Fibroblast of the aortic adventitia (primary cell): ENCODE measurements at regions not wholly inside any gene's neighbourhood (a gene's known extent, or its start where the extent isn't known, plus 50 kb on each side); places are given as distances from the start of the nearest gene placed in this dataset.

Experiments used
- DNase-seq: peaks from one replicate; pipeline ENCODE4 v3.0.0-alpha.2; 2010; ENCODE audit warnings: low read depth
- H3K4me3 ChIP-seq: 2 replicates; pipeline ENCODE4 v1.5.1; 2011; ENCODE audit warnings: low read depth, mild to moderate bottlenecking, control low read depth, low read length, moderate library complexity
- CTCF ChIP-seq: IDR thresholded peaks from 2 replicates; pipeline ENCODE4 v1.5.1; 2011; ENCODE audit warnings: mild to moderate bottlenecking, low read length, control low read depth, inconsistent platforms; ENCODE audit not compliant: insufficient read depth

DNA sequence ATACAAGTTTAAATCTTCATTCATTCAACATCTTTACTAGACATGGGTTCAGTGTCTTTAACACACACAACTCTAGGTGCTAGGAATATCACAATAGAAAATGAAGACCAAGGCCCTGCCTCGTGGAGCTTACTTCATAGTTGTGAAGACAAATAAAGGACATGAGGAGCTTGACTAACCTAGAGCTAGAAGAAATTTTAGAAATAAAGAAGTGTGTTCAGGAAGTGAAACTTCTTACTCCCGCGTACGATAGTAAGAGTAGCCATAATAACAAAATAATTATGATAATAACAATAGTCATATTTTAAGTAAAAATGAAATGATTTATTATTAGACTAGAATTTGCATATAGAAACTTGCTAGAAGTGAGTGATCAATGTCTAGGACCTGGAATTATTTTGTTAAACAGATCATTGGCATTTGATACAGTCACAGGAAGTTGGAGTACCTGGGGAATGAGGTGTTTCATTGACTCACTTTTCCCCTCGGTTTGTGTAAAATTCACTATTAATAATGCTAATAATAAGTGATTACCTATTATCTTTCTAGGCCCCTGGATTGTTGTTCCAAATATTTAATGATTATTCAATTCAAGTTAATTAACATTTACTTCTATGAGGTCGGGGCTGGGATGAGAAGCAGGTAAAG, 331.3 kb downstream of the NSG2 start:
- no peak for TF ChIP-seq CTCF
- no peak for DNase-seq
- no peak overlapping the region for H3K4me3 ChIP-seq

DNA sequence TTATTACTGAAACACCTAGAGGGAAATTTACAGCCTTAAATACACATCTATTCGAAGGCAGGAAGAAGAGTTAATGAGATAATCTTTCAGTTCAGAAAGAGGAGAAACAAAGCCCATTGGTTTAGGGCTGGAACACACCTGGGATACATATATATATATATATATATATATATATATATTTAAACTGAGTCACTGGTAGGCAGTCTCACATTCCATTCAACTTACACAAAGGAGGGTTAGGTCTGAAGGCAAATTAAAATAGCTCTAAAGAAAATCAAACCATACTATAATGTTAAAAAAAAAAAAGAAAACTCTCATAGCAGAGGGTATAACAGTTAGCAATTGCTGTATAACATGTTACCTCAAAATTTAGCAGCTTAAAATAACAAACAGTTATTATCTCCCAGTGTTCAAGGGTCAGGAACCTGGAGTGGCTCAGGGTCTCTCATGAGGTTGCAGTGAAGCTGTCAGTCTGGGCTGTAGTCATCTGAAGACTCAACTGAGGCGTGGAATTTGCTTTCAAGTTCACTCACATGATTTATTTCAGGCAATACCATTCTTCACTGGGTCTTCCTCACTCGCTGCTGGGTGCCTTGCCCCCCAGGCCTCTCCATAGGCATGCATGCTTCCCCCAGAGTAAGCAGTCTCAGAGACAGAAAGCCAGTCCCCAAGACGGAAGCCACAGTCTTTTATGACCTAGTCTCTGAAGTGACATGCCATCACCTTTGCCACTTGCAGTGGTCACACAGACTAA, 332.8 kb downstream of the NSG2 start:
- no peak overlapping the region for H3K4me3 ChIP-seq
- no peak for DNase-seq
- TF ChIP-seq CTCF: no peak

DNA sequence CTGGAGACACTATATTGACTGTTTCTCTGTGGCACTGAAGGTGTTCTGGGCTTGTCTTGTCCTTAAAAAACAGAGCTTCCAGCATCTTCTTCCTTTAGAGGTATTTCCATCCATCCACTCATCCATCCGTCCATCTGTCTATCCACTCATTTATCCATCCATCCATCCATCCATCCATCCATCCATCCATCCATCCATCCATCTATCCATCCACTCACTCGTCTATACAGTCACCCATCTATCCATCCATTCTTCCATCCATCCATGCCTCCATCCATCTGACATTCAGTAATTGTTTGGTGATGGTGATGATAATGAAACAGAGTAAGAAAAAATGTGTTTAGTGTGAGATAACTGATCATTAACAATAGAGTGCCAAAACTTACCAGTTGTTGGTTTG, 334.8 kb downstream of the NSG2 start:
- no peak overlapping the region for H3K4me3 ChIP-seq
- no peak for DNase-seq
- no peak for TF ChIP-seq CTCF

DNA sequence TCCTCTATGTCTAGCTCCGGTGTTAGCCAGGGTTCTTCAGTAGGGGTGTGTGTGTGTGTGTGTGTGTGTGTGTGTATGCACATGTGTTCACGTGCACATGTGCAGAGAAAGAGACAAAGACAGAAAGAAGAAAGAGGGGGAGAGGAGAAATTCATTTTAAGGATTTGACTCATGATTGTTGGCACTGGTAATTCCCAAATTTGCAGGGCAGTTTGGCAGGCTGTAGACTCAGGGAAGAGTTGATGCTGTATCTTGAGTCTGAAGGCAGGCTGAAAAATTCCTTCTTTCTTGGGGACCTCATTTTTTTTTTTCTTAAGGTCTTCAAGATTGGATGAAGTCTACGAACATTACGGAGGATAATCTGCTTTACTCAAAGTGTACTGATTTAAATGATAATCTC, 335.7 kb downstream of the NSG2 start:
- peak; percentile 53 for DNase-seq
- TF ChIP-seq CTCF: no peak
- no peak overlapping the region for H3K4me3 ChIP-seq

DNA sequence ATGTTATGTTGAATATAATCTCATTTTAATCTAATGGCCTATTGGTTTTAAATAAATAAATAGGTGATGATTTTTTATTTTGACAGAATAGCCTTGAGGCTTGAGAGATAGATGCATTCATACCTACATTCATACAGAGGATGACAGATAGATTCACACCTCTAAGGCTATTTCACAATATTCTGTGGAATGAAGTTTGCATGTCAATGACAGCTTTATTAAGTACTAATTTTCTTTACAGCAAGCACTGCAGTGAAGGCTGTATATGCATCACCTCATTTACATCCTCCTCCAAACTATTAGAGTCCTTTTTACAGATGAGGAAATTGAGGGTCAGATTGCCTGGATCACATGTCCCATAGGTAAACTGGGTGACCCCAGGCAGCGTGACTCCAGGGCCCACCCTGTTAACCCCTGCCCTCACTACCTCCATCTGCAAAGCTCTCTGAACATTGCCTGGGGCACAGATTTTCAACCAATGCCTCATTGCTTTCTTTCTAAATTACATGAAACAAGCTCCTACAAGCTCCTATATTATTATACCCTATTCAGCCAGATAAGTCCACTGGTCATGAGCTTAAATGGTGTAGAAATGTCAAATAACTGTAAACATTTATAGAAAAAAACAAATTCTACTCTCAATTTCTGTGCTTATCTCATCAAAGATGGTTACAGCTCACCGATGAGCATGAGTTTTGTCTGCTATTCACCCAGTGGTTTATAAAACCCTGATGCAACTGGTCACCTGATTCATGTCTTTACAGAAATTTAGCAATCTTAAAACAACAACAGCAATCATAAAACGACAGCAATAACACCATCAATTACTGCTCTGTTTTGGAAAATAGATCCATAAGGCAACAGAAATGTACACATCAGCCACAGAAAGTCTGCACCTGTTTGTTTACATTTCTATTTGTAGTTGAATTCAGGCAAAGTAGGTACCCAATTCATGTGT, 338.0 kb downstream of the NSG2 start:
- TF ChIP-seq CTCF: no peak
- DNase-seq: no peak
- H3K4me3 ChIP-seq: no peak overlapping the region

GRCh38 chr5:174384509-174384947, 339.0 kb downstream of the NSG2 start:
- no peak for TF ChIP-seq CTCF
- peak; percentile 74 for DNase-seq
- H3K4me3 ChIP-seq: no peak overlapping the region
